Stimulated activated CD4-positive, alpha-beta T cell treated with anti-CD3 and anti-CD28 coated beads, Interleukin-15, amount 100 ng/mL, for 1 hour (primary cell): ENCODE measurements at regions not wholly inside any gene's neighbourhood (a gene's known extent, or its start where the extent isn't known, plus 50 kb on each side); places are given as distances from the start of the nearest gene placed in this dataset.
"Not testable (repeated sequence)": the region's sequence is repeated elsewhere in the genome, so short reads cannot be mapped to it uniquely, and the experiment has no call there.

Experiments
- DNase-seq, 2 donors: peaks; one replicate each; pipeline ENCODE4 v3.0.0-alpha.2; 2020; ENCODE audit warnings: low read depth in 1 of 2, low spot score in 1 of 2

DNA sequence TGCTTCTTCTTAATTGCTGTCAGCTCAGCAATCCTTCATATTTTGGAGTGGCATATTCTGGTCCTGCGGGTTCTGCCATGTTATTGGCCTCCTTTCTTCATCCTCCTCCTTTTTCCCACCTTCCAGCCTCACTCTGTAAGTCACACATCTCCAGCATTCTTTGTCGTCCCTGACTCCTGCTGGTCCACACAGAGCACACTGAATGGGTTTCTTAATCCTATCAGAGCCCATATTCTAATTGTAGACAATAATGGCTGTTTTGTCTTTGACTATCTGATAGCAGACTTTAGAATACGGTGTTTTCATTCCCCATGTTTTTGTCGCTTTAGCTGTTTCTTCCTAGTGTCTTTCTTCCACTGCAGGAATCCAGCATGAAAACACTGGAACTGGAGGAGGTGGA, 389.6 kb downstream of the REEP3 start:
- no peak for DNase-seq

DNA sequence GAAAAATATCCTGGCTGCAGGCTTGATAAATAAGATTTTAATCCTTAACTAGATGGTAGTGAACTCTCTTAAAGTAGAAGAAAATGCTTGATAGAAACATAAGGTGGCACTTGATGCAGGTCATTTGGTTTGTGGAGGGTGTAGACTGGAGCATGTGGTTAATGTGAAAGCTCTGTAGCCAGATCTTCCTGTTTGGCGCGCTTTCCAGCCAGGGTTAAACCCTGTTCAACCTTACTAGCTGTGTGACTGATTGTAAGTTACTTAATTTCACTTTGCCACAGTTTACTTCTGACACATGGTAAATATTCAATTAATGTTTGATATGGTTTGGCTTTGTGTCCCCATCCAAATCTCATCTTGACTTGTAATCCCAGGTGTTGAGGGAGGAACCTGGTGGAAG, 394.0 kb downstream of the REEP3 start:
- no peak for DNase-seq

DNA sequence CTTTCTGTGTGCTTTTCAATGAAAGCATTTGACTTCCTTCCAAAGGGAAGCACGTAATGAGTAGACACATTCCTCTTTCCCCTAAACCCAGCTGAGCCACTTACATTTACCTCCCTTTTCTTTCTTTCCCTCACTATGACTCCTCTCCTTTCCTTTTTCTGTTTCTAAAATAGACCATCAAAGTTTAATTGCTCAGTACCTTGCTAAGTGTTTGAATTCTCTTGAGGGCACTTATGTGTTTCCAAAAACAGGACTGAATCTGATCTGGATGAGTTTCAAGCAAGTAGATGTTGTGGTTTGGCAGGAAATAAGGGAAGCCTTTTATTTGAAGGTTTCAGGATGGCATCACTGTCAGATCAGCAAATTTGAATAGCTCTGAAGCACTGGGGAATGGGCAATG, 396.2 kb downstream of the REEP3 start:
- DNase-seq, result no peak

DNA sequence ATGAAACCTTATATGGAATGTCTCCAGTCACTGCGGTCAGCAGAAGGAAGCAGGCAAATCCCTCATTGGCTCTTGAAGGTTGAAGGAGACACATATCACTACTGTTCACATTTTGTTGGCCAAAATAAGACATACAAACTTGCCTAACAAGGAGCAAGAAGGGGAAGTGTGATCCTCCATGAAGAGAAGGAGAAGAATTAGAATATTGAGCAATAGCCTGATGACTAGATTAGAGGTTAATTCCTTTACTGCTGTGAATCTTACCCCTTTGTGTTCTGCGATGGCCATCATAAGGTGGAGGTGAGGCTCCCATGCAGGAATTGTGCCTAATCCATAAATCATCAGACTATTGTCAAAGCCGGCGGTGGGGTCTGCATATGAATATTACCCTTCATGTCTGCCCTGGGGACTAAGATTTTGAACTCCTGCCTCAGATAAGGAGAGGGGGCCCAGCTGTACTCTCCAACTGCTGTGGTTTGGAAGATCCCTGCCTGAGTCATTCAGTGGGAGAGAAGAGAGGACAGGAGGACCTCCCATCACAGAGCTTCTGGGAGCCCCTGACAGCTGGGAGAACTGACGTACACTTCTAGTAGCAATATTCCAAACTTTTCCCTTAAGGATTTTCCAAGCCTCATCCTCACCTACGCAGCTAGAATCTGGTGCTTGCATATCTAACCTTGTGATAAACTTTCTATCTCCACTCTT, 398.5 kb downstream of the REEP3 start:
- DNase-seq, result no peak

DNA sequence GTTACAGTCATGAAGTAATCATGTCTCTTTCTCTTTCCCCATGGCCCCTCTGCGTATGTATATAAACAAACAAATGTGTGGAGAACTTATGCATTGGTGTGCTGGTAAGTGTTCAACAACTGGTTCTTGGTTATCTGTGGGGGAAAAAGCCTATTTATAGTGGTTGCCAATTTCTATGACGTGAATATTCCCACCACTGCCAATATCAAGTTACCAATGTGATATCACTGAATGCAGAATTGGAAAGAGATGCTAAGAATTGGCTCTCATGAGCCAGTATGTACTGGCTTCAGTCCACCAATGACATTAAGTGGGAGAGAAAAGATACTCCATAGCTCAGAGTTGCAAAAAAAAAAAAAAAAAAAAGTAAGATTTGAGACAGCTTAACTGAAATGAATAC, 399.7 kb downstream of the REEP3 start:
- DNase-seq, result no peak

DNA sequence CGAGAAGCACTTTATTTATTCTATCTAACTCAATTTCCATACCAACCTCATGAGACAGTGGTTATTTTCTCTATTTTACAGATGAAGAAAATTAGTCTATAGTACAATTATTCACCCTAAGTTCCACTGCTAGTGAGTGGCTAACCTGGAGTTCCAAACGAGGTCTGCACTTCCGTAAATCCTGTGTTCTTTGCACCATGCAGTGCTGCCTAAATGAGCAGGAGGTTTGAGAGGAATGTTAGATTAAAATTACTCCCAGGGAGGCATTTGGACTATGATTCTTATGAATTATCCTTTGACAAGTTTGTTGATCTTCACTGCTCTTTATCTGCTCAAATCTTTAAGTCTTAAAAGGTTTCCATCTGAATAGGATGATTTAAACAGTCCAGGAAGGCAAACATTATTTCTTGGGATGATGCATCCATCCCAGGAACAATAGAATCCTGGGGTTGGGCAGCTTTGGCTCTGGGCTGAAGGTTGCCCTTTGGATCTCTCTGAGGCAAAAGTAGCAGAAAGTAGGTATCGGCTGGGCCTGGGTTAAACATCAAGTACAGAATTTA, 400.8 kb downstream of the REEP3 start:
- DNase-seq, result no peak

DNA sequence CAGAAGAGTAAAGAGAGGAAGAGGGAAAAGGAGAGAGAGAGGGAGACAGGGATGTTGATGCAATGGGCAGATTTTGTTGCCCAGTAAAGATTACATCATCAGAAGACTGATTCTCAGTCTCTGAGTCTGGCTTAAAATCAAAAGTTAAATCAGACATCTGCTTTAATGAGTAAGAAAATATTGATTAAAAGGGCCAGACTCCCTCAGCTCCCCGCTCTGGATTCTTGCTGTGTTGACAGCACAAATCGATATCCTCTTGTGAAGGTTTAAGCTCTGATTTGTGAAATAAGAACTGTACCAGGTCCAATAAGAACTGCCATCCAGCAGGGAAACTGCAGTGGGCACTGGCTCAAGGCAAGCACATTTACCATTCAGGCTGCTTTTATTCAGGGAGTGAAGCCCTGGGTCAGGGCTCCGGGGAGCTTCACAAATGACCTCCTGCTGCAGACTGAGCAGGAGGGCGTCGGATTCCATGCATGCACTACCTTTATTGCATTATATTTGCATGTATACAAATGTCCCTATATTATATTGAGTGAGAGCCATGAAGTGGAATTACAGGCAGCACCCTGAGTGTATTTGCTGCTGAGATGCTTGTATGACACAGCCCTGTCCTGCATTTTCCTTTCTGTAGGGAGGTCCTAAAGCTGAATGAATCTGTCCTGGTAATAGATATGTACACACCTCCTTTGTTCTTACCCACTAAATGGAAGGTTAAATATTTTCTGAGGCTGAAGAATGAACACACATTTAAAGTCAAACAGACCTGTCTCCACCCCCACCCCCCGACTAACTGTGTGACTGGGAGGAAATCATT, 401.5 kb downstream of the REEP3 start:
- DNase-seq, result no peak

DNA sequence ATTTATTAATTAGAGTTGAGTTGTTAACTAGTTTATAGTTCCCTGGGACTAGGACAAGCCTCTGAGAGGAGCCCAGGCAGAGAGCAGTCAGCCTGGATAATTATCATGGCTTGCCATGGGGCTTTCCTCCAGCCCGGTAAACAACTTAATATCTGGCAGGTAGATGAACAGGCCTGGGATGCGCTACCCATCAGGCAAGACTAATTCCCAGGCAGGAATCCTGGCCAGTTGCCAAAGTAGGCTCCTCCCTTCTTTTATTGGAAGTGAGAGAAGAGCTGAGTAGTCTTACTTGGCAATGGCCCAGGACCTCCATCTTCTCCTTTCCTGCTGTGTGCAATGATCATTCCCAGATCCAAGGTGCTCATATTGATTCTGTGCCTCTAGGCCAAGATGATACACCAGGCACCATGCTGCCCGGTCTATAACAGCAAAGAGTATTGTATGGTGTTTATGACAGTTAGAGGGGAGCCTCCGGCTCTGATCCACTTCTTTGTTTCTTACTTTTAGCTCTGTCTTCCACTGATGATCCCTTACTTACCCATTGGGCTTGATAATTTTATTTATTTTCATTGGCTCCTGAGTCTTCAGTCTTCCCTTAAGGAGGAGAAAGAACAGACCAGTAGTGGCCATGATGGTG, 408.7 kb downstream of the REEP3 start:
- no peak for DNase-seq

DNA sequence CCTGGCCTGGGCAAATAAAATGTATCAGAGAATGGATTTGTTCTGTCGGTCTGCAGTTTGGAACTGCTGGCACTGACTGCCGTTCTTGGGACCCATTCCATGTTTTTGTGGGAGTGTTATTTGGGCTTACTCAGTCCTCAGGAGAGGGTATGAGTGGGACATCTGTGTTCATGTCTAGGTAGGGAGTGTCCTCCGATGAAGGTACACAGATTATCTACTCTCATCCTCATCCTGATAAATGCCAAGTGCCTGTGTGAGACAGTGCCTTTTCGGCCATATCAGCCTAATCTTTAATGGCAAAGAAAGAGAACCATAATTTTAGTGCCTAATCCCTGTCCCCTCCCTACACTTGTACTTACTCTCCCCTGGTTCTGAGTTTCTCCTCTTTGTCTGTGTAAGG, 409.4 kb downstream of the REEP3 start:
- no peak for DNase-seq

DNA sequence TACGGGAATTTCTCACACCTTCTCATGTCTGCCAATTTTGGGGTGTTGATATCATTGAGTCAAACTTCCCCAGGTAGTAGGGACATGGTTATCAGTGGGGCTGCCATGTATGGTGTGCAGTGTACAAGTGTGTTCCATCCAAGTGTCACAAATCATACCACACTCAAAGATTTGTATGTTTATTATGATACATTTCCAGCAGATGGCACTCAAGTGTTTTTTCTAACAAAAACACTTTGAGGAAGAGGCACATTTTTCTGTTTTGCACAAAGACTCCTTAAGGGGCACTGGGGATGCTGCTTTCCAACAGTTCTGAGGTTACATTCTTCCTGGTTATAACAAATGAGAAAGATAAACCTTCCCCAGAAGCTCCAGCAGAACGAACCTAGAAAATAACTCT, 414.5 kb downstream of the REEP3 start:
- DNase-seq, result no peak

DNA sequence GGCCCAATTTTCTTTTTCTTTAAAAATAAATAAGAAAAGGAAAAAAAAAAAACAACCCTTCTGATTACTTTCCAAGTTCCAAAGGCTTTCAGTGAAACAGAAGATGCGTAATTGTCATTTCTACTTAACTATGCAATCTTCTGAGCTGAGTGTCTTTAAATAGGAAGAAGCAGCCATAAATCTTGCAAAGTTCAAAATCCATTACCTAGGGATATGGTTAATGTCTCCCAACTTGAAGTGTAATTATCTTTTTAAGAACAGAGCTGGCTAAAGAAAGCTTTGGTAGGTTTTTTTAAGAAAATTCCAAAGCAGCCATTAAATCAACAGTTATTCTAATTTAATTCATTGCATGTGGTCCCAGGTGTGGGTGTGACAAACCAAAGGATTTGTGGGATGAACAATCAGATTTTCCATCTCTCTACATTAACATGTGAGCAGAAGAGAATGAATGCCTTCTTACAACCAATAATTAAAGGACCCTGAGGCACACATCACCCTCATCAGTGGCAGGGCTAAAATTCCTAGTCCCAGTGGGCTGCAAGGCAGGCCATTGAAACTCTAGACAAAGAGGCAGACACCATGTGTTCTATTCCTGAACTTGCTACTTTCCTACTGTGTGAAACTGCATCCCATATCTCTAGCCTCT, 419.2 kb downstream of the REEP3 start:
- no peak for DNase-seq

DNA sequence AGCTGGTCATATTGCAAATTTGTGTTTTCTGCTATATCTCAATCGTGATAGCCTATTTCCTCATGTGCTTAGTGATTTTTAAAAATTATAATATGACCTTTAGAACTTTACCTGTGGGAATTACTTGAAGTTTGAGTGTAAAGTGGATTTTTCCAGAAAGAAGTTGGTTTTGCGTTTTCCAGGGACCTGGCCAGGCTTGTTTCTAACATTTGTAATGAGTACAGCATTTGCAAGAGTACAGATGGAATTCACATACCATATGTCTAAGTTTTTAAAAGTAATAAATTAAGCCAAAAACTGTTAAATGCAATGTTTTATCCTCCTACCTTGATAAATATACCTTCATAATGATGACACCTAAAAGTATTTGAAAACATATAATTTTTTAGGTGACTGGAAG, 443.2 kb downstream of the REEP3 start:
- DNase-seq, result no peak

DNA sequence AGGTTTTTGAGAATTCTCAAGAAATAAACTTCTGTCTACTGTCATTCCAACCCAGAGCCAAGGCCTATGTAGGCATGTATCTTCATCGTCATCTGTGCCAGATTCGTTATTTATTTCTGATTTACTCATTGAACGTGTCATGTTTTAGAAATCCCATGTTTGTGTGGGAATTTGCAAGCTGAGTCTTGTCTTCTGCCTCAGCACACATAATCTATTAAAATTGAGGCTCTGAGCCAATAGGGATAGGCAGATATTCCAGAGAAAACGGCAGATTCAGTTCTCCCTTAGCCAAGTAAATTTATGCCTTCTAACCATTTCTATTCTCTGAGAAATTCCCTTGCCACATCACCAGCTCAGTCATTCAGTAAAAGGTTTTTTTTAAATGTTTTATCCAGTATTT, 444.6 kb downstream of the REEP3 start:
- no peak for DNase-seq

DNA sequence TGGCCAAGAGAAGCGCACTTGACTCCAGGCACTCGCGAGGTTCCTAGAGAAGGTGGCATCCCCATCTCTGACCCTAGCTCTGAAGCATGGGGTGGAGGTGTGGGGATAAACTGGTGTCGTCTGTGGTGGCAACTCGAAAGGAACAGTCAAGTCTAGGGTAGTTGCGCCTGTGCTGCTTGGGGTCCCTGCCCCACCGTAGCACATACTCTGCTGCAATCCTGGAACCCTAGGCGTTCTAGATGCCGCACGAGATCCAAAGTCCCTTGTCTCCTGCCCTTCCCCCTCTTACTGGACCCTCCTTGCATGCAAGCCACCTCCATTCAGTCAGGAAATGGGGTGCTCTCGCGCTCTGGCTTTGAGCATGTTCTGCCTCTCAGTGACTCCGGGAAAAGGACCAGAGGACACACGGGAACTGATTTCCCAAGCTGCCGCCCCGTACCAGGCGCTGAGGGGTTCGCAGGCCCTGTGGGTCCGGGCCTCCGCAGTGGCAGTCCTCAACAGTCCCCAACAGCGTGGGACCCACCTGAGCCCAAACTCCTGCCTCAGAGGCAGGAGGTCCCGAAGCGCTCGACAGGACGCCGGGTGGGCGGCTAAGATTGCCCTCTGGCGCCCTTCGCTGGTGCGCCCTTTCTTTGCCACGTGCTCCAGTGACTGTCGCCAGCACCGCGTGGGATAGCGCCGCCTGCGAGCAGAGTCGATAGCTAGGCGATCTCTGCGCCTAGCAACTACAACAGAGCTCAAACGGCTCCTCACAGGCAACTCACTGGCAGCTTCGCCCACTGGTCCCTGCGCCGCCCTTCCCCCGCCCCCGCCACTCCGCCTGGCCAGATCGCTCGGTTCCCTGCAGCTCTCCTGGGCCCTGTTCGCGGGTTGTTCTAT, 452.0 kb downstream of the REEP3 start:
- no peak for DNase-seq

DNA sequence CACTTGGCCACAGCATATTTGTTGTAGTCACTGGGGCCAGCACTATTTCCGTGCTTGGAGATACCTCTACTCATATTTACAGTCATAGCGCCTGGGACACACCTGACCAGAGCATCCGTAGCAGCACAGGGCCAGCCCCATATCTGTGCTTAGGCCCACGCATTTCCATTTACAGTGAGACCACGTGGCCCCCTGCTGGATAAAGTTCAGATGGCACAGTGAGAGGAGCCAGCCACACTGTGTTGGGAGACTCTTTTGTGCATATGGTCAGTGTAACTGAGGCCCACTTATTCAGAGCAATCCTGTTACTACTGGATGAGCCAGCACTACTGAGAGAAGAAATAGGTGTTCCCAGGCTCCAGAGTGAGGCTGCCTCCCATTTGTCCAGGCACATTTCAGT, 455.3 kb downstream of the REEP3 start:
- no peak for DNase-seq

DNA sequence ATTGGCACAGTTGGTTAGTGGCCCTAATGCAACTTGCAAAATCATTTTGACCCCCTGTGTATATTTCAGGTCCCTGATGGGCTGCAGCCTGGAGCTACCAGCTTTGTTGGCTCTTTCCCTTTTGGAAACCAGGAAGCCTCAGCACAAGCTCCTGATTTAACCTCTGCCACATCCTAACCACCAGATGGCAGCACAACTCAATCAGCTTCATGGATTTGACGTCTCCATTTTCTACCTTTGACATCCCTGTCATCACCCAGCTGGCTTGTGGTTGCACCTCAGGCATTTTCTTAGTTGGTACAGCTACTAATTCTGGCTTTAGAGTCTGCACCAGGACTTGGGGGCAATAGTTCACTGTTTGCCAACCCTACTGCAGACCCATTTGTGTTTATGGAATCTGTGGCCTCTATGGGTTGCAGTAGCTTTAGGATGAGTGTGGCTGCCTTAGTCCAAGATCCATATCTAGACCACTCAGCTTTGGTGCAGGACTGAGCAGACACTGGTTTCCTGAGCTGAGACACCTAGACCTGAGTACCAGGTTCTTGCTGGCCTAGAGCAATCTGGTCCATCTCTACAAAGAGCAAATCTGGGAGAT, 456.2 kb downstream of the REEP3 start:
- no peak for DNase-seq

DNA sequence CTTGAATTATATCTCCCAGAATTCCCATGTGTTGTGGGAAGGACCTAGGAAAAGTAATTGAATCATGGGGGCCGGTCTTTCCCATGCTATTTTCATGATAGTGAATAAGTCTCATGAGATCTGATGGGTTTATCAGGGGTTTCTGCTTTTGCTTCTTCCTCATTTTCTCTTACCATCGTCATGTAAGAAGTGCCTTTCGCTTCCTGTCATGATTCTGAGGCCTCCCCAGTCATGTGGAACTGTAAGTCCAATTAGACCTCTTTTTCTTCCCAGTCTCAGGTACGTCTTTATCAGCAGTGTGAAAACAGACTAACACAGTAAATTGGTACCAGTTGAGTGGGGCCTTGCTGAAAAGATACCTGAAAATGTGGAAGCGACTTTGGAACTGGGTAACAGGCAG, 459.7 kb downstream of the REEP3 start:
- not testable (repeated sequence) for DNase-seq

DNA sequence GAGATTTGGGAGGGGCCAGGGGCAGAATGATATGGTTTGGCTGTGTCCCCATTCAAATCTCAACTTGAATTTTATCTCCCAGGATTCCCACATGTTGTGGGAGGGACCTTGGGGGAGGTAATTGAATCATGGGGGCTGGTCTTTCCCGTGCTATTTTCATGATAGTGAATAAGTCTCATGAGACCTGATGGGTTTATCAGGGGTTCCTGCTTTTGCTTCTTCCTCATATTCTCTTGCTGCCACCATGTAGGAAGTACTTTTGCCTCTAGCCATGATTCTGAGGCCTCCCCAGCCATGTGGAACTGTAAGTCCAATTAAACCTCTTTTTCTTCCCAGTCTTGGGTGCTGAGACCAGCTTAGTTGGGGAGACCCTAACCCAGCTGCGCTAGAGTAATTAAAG, 462.9 kb downstream of the REEP3 start:
- not testable (repeated sequence) for DNase-seq

DNA sequence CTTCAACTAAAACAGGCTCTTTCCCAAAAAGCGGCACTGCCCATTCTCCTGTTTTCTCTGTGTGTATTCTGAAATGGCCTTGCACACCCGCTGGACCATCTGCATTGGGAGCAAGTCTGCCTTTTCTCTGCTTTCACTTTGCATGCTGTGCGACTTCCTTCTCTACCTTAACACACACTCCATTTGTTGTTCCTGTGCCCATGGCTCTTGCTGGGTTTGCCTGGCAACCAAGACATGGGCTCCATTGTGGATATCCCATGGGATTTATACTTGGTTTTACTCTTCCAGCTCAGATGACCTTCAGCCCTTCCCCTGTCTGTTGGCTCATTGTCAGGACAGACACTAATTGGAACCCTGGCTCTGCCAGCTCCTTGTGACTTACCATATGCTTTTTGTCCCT, 465.3 kb downstream of the REEP3 start:
- DNase-seq, result no peak

DNA sequence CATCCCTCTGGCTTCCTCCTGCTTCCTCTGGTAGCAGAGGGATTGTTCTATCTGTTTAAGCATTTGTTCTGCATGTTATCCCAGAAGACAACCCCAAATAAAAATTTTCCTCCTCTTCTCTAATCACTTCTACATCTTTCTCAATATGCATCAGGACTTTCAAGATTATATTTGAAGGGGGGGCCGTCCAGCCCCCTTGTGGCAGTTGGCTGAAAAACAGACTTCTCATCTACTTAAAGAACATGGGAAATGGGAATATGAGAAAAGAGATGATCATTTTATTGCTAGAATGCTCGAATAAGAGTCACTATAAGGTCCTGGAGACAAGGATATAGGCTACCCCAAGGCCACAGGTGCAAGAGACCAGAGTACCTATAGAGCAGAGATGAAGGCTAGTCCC, 466.0 kb downstream of the REEP3 start:
- DNase-seq, result no peak
